ENCODE measurements at regions not wholly inside any gene's neighbourhood (a gene's known extent, or its start where the extent isn't known, plus 50 kb on each side); places are given as distances from the start of the nearest gene placed in this dataset.

- H3K27ac Mint-ChIP-seq (ENCODE audit: low read depth, unreplicated experiment) = no peak overlapping the region
- no peaks in the 10 kb centered on the region for H3K9me3 Mint-ChIP-seq (ENCODE audit: unreplicated experiment)
- peaks cover 18% of the 10 kb centered on the region for H3K27me3 Mint-ChIP-seq (ENCODE audit: insufficient read depth, unreplicated experiment)
- intact Hi-C loops (cut with micrococcal nuclease) = no loop called here
- BruUV-seq (replicated peaks) = no TSS peak
- ChIA-PET POLR2A (no interaction called here), CTCF (interaction anchor here (1.0 kb wide), 1 partner anchor 373 kb away, joined by 3 read pairs; no protein-coding TSS in a partner anchor)
- H3K4me1 Mint-ChIP-seq (ENCODE audit: insufficient read depth, unreplicated experiment) = no peaks in the 10 kb centered on the region
- H3K36me3 Mint-ChIP-seq (ENCODE audit: insufficient read depth, unreplicated experiment) = no peaks in the 10 kb centered on the region
- no peak for TF ChIP-seq CTCF (IDR thresholded peaks at IDR 0.05; ENCODE audit: unreplicated experiment)
- DNase-seq (ENCODE audit: unreplicated experiment) = no peak
- no peak overlapping the region for H3K4me3 Mint-ChIP-seq (ENCODE audit: unreplicated experiment)
Observed at GRCh38 chr18:57242285-57242684, 95.4 kb downstream of the BOD1L2 start.

DNA sequence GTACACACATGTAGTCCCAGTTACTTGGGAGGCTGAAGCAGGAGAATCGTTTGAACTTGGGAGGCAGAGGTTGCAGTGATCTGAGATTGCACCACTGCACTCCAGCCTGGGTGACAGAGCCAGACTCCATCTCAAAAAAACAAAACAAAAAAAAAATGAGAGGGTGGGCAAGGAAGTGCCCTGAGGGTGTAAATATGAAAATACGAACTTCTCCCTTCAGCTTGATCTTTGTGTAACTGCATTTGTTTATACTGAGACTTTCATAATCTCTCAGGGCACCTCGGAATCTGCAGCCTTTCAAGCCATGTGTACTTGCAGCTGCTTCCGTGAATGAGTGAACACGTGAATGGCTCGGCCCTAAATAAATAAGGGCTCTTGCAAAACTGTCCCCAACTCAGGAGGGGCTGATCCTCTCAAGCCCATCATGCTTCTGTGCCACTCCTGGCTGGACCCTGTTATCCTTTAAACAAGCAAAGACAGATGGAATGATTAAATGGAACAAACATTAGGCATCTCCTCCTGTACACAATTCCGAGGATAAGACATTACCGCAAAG is 96.8 kb downstream of the BOD1L2 start:
- H3K4me1 Mint-ChIP-seq (ENCODE audit: insufficient read depth, unreplicated experiment) = no peaks in the 10 kb centered on the region
- no TSS peak for BruUV-seq (replicated peaks)
- ChIA-PET POLR2A (no interaction called here), CTCF (no interaction called here)
- TF ChIP-seq CTCF (IDR thresholded peaks at IDR 0.05; ENCODE audit: unreplicated experiment) = no peak
- no peaks in the 10 kb centered on the region for H3K36me3 Mint-ChIP-seq (ENCODE audit: insufficient read depth, unreplicated experiment)
- H3K27me3 Mint-ChIP-seq (ENCODE audit: insufficient read depth, unreplicated experiment) = peaks cover 18% of the 10 kb centered on the region
- H3K9me3 Mint-ChIP-seq (ENCODE audit: unreplicated experiment) = no peaks in the 10 kb centered on the region
- intact Hi-C loops (cut with micrococcal nuclease) = no loop called here
- no peak overlapping the region for H3K27ac Mint-ChIP-seq (ENCODE audit: low read depth, unreplicated experiment)
- no peak for DNase-seq (ENCODE audit: unreplicated experiment)
- no peak overlapping the region for H3K4me3 Mint-ChIP-seq (ENCODE audit: unreplicated experiment)

DNA sequence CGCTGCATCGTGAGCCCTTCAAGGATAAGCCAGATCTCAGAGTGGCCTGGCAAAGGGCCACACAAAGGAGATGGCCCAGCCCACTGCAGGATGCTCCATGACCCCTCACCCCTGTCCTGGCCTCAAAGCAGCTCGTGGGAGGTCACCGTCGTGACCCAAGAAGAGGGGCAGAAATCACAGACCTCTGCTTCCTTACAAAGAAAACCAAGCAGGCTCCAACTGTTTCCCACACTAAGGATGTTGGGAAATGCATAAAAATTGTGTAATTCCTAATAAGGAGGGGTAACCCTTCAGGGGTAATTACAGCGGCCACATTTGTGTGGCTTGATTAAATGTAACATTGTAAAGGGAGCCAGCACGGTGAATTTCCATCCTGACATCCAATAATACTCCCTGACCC is 102.3 kb downstream of the BOD1L2 start:
- Mint-ChIP-seq H3K4me3 (ENCODE audit: unreplicated experiment) (no peak overlapping the region), H3K4me1 (ENCODE audit: insufficient read depth, unreplicated experiment) (no peaks in the 10 kb centered on the region), H3K27ac (ENCODE audit: low read depth, unreplicated experiment) (no peak overlapping the region), H3K36me3 (ENCODE audit: insufficient read depth, unreplicated experiment) (no peaks in the 10 kb centered on the region), H3K27me3 (ENCODE audit: insufficient read depth, unreplicated experiment) (no peaks in the 10 kb centered on the region), H3K9me3 (ENCODE audit: unreplicated experiment) (no peaks in the 10 kb centered on the region)
- intact Hi-C loops (cut with micrococcal nuclease) = no loop called here
- no TSS peak for BruUV-seq (replicated peaks)
- CTCF ChIA-PET = no interaction called here
- POLR2A ChIA-PET = no interaction called here
- no peak for DNase-seq (ENCODE audit: unreplicated experiment)
- TF ChIP-seq CTCF (IDR thresholded peaks at IDR 0.05; ENCODE audit: unreplicated experiment) = no peak

DNA sequence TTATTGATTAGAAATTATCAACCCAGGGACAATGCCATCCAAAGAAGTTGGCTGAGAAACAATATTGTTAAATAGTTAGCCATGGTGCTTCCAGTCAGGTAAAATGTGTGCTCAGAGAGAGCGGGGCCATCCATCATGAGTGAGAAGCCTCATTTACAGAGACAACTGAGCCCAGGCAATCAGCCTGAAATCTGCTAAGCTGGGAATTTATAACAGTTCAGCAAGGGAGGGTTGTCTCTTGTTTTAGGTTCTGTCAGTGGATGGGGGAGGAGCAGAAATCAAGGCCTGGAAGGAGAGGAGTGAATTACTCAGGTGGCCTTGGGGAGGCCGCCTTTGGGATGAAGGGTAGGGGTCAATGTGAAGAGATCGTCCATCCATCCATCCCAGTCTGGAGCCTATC is 102.5 kb upstream of the ST8SIA3 start:
- H3K36me3 Mint-ChIP-seq (ENCODE audit: insufficient read depth, unreplicated experiment) = no peaks in the 10 kb centered on the region
- no peak for DNase-seq (ENCODE audit: unreplicated experiment)
- H3K9me3 Mint-ChIP-seq (ENCODE audit: unreplicated experiment) = no peaks in the 10 kb centered on the region
- no peaks in the 10 kb centered on the region for H3K27me3 Mint-ChIP-seq (ENCODE audit: insufficient read depth, unreplicated experiment)
- POLR2A ChIA-PET = no interaction called here
- CTCF ChIA-PET = no interaction called here
- BruUV-seq (replicated peaks) = no TSS peak
- H3K4me1 Mint-ChIP-seq (ENCODE audit: insufficient read depth, unreplicated experiment) = no peaks in the 10 kb centered on the region
- no peak overlapping the region for H3K4me3 Mint-ChIP-seq (ENCODE audit: unreplicated experiment)
- no peak overlapping the region for H3K27ac Mint-ChIP-seq (ENCODE audit: low read depth, unreplicated experiment)
- intact Hi-C loops (cut with micrococcal nuclease) = no loop called here
- TF ChIP-seq CTCF (IDR thresholded peaks at IDR 0.05; ENCODE audit: unreplicated experiment) = no peak

Measured in MCF 10A (cell line).